ENCODE measurements at regions not wholly inside any gene's neighbourhood (a gene's known extent, or its start where the extent isn't known, plus 50 kb on each side); places are given as distances from the start of the nearest gene placed in this dataset.
A peak's percentile ranks its signal among the peaks of the same experiment; 100 is the strongest.

DNA sequence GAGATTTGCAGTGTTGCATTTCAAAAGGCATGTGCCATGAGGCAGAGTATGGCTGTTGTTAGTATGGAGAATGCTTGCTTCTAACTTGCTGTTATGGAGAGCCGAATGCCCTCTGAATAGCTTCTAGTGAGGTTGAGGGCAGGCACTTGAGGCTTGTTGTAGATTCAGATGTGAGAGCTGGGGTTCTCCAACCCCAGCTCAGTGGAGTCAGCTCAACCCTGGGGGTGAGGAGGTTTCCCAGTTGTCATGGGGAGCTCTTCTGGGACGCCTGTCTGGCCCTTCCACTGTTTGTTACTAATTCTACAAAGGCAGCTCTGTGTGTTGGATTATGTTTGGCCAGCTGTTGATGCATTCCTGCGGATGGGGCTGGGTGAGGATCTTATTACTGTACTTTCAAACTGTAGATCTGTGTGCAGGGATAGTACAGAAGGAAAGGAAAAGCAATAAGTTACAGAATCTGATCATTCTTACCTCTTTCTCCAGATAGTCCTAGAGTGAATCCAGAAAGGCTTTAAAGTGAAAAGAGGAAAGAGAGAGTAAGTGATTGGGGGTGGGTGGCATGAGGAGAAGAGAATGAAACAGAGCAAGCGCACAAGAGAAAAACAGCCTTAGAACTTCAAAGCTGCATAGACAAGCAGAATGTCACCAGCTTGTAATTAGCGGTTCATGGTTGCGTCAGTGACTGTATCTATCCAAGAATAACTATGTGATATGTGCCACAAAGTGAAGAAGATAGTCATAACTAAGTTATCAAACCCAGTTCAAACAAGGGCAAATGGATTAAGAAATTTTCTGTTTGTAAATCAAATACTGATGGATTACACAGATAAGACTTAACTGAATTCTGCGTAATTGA lies 148.7 kb downstream of the PRL start:
- H3K4me3 ChIP-seq (ENCODE audit: low read depth, low read length) = peak overlapping the region; percentile 24
- TF ChIP-seq, protein P1, sequence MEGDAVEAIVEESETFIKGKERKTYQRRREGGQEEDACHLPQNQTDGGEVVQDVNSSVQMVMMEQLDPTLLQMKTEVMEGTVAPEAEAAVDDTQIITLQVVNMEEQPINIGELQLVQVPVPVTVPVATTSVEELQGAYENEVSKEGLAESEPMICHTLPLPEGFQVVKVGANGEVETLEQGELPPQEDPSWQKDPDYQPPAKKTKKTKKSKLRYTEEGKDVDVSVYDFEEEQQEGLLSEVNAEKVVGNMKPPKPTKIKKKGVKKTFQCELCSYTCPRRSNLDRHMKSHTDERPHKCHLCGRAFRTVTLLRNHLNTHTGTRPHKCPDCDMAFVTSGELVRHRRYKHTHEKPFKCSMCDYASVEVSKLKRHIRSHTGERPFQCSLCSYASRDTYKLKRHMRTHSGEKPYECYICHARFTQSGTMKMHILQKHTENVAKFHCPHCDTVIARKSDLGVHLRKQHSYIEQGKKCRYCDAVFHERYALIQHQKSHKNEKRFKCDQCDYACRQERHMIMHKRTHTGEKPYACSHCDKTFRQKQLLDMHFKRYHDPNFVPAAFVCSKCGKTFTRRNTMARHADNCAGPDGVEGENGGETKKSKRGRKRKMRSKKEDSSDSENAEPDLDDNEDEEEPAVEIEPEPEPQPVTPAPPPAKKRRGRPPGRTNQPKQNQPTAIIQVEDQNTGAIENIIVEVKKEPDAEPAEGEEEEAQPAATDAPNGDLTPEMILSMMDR (conservative IDR thresholded peaks at IDR 0.05; ENCODE audit: low read depth, low read length) = no peak
- peak; percentile 90 for DNase-seq (ENCODE audit: low read depth)

DNA sequence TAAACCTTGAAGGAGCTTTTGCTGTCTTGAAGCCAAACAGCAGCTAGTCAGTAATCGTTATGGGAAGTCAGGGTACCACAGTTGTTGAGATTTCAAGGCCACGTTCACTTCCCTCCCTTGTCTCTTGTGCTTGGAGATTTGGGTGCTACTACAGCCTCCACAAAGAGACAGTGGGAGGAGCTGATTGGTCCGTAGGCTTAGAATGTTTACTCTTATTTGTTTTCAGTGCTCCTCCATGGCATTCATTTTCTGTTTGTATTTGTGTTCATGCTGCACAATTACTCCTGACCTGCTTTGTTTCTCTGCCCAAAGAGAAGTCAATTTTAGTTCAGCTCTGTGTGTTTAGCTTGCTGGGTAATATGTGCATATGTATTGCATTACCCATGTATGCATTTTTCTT lies 147.7 kb downstream of the PRL start:
- DNase-seq (ENCODE audit: low read depth) = no peak
- H3K4me3 ChIP-seq (ENCODE audit: low read depth, low read length) = no peak overlapping the region

DNA sequence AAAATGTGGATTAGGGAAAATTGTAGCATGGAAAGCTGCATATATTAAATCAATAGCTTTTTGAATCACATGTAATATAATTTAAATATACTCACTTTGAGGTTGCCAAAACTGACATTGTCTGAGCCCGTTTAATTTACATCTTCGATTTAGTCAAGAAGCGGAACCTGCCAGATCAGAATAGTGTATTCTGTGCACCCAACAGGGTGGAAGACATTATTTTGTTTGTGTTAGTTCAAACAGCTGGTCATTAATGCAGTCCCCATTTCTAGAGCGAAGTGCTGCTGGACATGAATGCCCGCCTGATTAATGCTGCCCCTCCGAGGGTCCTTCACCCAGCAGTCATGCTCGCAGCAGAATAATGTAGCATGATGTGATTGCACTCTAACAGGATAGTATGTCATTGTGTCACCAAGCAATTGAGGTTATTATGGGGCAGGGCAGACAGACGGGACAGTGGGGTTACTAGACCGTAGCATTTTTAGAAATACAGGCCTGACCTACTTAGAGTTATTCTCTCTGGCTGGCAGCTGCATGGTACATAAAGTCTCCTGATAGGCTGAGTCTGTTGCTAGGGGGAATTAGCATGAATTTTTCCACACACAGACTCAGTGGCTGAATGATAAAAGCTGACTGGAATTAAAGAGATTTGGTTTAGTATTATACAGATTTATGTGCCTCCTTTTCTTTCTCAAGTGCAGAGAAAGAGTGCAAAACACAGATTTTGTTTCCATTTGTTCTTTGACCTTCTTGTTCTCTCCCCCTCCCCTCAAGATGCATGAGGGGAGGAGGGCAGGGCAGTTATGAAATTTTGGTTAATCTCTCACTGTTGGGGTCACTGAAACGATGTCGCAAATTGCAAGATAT lies 147.1 kb downstream of the PRL start:
- H3K4me3 ChIP-seq (ENCODE audit: low read depth, low read length) = no peak overlapping the region
- peak; percentile 76 for DNase-seq (ENCODE audit: low read depth)
- TF ChIP-seq, protein P1 (conservative IDR thresholded peaks at IDR 0.05; ENCODE audit: low read depth, low read length) = no peak

More for the DNA sequence above, 147.7 kb downstream of the PRL start:
- TF ChIP-seq, protein P1 (conservative IDR thresholded peaks at IDR 0.05; ENCODE audit: low read depth, low read length) = no peak

DNA sequence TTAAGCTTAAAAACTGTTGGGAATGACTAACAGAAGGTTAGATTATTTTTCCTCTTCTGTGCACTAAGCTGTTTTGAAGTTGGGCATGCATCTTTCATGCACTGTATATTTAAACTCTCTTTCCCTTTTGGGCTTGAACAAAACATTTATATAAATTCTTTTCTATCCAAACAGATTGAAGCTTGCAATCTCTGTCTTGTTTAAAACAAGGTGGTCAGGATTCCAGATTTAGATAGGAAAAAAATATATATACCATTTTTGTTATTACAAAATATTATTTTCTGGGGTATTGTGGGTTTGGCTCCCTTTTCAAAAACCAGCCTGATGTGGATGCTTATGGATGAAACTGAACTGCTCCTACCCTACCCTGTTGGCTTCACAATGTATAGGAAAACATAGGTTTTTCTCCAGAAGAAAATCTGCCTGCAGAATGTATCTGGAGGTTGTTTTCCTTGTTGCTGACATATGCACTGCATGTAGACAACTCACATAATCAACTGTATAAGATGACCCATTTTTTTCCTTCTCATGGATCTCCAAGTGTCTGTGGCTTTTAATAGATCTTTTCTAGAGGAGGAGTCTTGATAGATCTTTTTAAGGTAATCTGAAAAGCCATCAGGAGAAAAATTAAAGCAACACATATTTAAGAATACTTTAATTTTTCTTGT lies 146.3 kb downstream of the PRL start:
- H3K4me3 ChIP-seq (ENCODE audit: low read depth, low read length) = no peak overlapping the region
- TF ChIP-seq, protein P1 (conservative IDR thresholded peaks at IDR 0.05; ENCODE audit: low read depth, low read length) = no peak
- DNase-seq (ENCODE audit: low read depth) = no peak

DNA sequence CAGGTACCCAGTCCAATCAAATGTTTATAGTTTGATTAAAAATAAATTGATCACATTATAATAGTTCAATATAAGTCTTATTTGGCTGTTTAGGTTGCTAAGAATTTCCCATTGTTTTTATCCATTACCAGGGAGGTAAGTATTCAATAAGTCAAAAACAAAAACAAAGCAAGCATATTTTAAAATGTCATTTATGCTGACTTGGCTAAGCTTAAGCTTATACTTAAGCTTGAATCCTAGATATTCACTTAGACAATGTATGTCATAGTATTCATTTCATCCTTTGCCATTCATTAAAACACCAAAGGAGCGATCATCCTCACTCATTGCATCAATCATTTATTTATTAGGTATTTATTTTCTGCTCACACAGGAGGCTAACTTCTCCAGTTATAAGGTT lies 144.9 kb downstream of the PRL start:
- H3K4me3 ChIP-seq (ENCODE audit: low read depth, low read length) = no peak overlapping the region
- TF ChIP-seq, protein P1 (conservative IDR thresholded peaks at IDR 0.05; ENCODE audit: low read depth, low read length) = no peak
- no peak for DNase-seq (ENCODE audit: low read depth)

DNA sequence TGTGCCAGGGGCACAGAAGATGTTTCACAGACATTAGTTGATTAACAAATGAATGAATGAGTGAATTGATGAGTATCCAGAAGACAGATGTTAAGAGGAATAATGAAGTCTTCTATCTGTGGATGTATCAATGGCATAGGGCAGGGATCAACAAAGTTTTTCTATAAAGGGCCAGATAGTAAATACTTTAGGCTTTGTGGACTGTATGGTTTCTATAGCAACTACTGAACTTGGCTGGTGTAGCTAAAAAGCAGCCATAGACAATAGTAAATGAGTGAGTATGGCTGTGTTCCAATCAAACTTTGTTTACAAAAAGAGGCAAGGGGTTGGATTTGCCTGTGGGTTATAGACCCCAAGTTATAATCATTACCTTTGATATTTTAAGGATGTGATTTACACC lies 144.0 kb downstream of the PRL start:
- H3K4me3 ChIP-seq (ENCODE audit: low read depth, low read length) = no peak overlapping the region
- DNase-seq (ENCODE audit: low read depth) = no peak
- TF ChIP-seq, protein P1 (conservative IDR thresholded peaks at IDR 0.05; ENCODE audit: low read depth, low read length) = no peak

Measured in choroid plexus epithelial cell (primary cell).